Activated CD8-positive, alpha-beta memory T cell treated with anti-CD3 and anti-CD28 coated beads, Interleukin-2, amount 50 U/mL, for 4 hours (primary cell): ENCODE measurements at regions not wholly inside any gene's neighbourhood (a gene's known extent, or its start where the extent isn't known, plus 50 kb on each side); places are given as distances from the start of the nearest gene placed in this dataset.
"Not testable (repeated sequence)": the region's sequence is repeated elsewhere in the genome, so short reads cannot be mapped to it uniquely, and the experiment has no call there.

Experiments
- DNase-seq: peaks from one replicate; pipeline ENCODE4 v3.0.0-alpha.2; 2020

DNA sequence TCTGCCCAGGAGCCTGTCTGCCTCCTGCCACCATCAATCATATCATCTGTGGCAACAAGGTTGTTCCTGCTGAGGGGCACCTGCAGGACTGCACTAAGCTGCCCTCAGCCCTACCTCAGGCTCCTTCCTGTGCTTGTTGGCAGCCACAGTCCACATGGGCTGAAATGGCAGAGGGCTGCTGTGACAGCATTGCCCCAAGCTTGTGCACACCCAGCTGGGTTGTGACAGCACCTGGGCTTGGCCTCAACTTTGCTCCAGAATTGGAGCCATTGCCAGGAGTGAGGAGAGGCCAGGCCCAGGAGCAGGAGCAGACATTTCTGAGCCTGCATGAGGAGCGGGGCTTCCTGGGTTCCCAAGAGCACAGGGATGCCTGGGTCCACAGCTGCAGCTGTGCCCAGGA lies 340.9 kb upstream of the CHRM2 start:
- DNase-seq, result no peak

DNA sequence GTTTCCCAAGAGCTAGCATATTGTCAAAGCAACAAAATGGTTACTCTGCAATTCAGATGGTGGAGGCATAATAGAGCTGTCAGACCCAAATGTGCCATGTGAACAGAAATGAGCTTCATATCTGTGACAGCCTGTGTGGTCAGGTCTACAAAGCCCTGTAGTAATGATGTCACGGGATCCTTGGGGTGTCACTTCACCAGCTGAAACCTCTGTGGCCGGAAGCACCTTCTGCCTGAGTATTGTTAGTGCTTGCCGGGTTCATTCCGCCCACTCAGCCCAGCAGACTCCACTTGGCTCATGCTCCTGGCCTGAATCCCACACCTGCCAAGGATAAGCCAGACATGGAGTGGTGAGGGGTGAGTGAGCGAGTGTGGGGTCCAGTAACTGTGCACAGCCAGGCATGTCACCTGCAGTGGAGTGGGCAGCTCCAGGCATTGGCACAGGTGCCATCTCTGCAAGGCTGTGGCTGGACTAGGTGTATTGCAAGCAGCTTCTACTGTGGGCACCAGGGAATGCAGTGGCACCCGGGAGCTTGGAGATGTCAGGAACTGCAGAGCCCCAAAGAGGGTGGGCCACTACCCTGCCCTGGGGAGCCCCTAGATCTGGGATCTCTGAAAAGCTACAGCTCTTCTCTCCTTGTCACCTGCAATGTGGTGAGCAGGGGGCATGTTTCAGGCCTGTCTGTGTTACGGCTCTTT lies 341.9 kb upstream of the CHRM2 start:
- DNase-seq, result no peak

DNA sequence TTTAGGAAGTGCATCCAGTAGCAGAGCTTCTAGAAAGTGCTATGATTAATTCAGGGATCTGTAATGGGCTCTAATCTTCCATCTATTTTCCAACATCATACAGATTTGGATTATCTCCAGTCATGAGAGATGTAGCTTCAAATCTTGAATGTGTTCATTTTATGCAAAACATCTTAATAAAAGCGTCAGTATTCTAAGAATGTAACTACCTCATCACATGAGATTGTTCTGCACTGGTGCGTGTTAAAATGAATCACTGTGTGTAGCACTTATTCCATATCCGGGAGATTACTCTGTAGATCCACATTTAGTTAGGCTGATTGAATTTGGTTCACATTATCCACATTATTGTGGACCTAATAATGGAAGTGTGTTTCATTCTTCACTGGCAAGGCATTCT lies 344.9 kb upstream of the CHRM2 start:
- DNase-seq, result no peak

- no peak for DNase-seq
These were observed 350.5 kb upstream of the CHRM2 start for GRCh38 chr7:136517971-136518370.

- no peak for DNase-seq
These were observed 353.7 kb upstream of the CHRM2 start for GRCh38 chr7:136514776-136515175.

- no peak for DNase-seq
These were observed 354.7 kb upstream of the CHRM2 start for GRCh38 chr7:136513744-136514143.

DNA sequence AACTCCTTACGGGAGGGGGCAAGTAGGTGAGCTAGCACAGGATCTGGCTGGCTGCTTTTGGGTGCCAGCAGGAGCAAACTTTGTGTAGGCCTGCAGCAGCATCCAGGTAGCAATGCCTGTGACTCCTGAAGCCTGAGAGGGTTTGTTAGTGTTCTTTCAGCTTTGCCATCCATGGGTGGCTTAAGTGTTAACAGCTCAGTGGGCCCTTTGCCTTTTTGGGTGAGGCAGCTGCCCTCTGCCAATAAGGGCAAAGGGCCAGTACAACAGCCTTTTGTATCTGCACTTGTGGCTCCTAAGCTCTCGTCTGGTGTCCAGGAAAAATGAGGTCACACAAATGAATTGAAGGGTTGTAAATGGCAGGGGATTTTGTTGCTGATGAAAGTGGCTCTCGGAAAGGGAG lies 359.0 kb upstream of the CHRM2 start:
- no peak for DNase-seq

DNA sequence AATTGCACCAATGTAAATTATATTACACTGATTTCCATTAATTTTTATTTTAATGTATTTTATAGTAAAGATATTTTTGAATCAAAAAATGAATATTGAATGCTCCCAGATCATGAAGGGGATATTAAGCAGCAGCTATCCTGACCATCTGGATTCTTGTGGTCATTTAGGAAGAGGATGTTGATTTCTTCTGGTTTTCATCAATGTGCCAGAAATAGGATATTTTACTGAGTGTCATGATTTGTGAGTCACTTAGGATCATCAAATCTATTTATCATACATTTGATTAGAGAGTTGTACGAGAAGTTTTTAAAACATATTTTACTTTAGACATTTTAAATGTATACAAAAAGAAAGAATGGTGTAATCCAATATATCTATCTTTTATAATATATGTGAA lies 366.3 kb upstream of the CHRM2 start:
- no peak for DNase-seq

GRCh38 chr7:136501151-136501550 lies 367.3 kb upstream of the CHRM2 start:
- DNase-seq, result no peak

DNA sequence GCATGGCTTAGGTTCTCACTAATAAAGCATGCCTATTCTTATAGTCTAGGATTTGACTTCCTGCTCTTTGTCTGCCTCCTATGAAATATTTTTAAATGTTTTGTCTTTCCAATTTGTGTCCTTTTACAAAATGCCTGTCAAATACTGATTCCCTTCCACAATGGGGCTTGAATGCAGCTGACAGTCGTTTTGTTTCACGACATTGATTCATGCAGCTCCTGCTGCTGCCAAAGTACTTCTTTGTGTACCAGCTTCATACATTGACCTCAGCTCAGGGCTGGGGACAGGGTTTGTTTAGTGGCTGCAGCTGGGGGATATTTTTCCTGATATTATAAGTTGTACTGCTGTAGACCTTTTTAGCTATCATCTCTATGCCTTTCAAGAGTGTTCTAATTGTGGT lies 371.9 kb upstream of the CHRM2 start:
- DNase-seq, result no peak

DNA sequence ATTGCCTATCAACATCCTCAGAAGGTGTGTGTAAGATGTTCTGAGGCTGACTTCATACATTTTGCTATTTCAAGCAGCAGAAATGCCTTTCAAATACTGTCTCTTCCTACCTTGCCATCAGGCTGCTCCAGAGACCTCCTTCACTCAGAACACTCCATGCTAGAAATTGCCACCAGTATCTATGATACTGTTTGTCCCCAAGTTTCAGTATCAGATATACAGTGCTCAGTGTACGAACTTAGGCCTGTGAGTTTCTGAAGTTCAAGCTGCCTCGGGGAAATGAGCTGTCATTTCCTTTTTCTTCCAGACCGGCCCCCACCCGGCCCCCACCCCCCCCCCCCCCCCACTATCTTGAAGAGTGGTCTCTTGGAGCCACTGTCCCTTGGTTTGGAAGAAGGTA lies 373.4 kb upstream of the CHRM2 start:
- DNase-seq, result no peak

- DNase-seq, result no peak
These were observed 376.1 kb upstream of the CHRM2 start for GRCh38 chr7:136492366-136492765.

GRCh38 chr7:136489808-136490207 lies 378.6 kb upstream of the CHRM2 start:
- no peak for DNase-seq

GRCh38 chr7:136480901-136481300 lies 387.6 kb upstream of the CHRM2 start:
- no peak for DNase-seq

GRCh38 chr7:136479922-136480321 lies 388.5 kb upstream of the CHRM2 start:
- no peak for DNase-seq

GRCh38 chr7:136470179-136470578 lies 398.3 kb upstream of the CHRM2 start:
- no peak for DNase-seq

- DNase-seq, result no peak
These were observed 415.5 kb upstream of the CHRM2 start for GRCh38 chr7:136452949-136453348.

DNA sequence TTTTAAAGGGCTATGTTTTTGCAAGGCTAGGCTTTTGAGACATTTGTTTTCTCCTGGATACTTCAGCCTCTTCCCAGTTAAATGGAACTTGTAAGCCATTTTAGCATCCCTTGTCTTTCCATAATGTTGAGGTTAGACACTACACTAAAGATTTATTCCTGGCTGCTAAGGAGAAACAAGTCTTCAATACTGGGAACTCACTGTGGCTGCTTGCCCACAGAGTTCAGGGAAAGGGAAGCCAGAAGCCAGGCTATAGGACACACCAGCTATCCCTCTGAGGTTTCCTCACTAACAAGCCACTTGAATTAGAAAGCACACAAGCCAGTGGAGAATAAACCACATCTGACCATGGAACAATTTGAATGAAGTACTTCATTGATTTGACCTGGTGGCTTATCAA lies 421.7 kb upstream of the CHRM2 start:
- DNase-seq, result no peak

DNA sequence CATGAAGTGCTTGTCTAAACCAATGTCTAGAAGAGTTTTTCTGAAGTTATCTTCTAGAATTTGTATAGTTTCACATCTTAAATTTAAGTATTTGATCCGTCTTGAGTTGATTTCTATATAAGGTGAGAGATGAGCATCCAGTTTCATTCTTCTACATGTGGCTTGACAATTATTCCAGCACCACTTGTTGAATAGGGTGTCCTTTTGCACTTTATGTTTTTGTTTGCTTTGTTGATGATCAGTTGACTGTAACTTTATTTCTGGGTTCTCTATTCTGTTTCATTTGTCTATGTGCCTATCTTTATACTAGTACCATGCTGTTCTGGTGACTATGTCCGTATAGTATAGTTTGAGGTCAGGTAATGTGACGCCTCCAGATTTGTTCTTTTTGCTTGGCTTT lies 426.6 kb upstream of the CHRM2 start:
- DNase-seq, result no peak

DNA sequence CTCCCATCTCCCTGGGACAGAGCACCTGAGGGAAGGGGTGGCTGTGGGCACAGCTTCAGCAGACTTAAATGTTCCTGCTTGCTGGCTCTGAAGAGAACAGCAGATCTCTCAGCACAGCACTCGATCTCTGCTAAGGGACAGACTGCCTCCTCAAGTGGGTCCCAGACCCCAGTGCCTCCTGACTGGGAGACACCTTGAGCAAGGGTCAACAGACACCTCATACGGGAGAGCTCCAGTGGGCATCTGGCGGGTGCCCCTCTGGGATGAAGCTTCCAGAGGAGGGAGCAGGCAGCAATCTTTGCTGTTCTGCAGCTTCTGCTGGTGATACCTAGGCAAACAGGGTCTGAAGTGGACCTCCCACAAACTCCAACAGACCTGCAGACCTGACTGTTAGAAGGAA lies 436.7 kb upstream of the CHRM2 start:
- not testable (repeated sequence) for DNase-seq

- DNase-seq, result no peak
These were observed 444.4 kb upstream of the CHRM2 start for GRCh38 chr7:136424058-136424457.

- not testable (repeated sequence) for DNase-seq
These were observed 442.6 kb upstream of the MTPN start for GRCh38 chr7:136419740-136420139.

GRCh38 chr7:136412952-136413351 lies 435.8 kb upstream of the MTPN start:
- DNase-seq, result no peak

DNA sequence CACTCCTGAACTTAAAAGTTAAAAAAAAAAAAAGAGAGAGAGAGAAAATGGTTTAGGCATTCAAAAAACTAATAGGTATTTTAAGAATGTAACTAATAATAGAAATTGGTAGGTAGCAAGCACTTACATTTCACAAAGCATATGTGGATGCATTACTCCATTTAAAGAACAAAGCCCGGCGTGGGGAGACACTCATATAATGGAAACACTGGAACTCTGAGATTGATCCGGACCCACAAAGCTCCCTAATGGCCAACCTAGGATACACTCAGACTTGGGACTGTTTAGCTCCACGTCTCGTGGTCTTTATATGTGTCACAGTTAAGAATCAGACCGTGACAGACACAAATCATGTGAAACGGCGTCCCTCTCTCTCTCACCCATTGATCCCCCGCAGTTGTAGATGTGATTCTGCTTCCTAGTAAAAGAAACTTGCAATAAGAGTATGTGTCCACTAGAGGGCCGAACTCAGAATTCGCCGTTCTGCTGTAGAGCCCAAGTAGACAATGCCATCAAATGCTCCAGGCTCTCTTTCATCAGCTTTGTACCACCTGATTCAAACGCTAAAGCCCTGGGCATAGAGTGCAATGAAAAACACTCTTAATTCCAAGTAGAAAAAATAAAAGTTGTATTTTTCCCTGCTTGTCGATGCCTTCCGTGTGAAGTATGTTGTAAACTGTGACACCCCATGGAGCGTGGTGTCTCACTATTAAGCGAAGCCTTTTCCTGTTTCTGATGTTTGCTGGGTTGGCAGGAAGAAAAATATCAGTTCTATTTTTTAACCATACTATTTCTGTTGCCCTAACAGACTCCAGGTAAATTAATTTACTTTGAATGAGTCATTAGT lies 429.0 kb upstream of the MTPN start:
- no peak for DNase-seq

- DNase-seq, result no peak
These were observed 426.4 kb upstream of the MTPN start for GRCh38 chr7:136403591-136403990.
